Transverse colon (tissue), 4 donors: ENCODE measurements at regions not wholly inside any gene's neighbourhood (a gene's known extent, or its start where the extent isn't known, plus 50 kb on each side); places are given as distances from the start of the nearest gene placed in this dataset.

ENCODE experiments used
- DNase-seq: peaks from one replicate; pipeline ENCODE4 v3.0.0-alpha.2; 2019
- H3K27ac ChIP-seq, 4 donors: fragments of 200-600 bp; sonication (generic); 2 replicates each; pipeline ENCODE4 v1.5.1; 2016 to 2018; ENCODE audit warnings: inconsistent platforms in 4 of 4
- H3K27me3 ChIP-seq: fragments of 200-600 bp; sonication (generic); 2 replicates; pipeline ENCODE4 v1.5.1; 2017; ENCODE audit warnings: inconsistent platforms
- H3K36me3 ChIP-seq, 4 donors: fragments of 200-600 bp; sonication (generic); 2 replicates each; pipeline ENCODE4 v1.5.1; 2017 to 2019; ENCODE audit warnings: inconsistent platforms in 4 of 4
- H3K4me1 ChIP-seq, 4 donors: fragments of 200-600 bp; sonication (generic); 2 replicates each; pipeline ENCODE4 v1.5.1; 2017 to 2020; ENCODE audit warnings: inconsistent platforms in 4 of 4
- H3K4me3 ChIP-seq, 4 donors: fragments of 200-600 bp; sonication (generic); 1 replicate in 1 of 4; 2 replicates in 3 of 4; pipeline versions ENCODE4 v1.5.1 to v1.6.1; 2017 to 2019; ENCODE audit warnings: inconsistent platforms in 4 of 4
- H3K9me3 ChIP-seq, 2 donors: fragments of 200-600 bp; sonication (generic); 2 replicates each; pipeline ENCODE4 v1.5.1; 2017 to 2019; ENCODE audit warnings: inconsistent platforms in 2 of 2
- EP300 ChIP-seq: sonication (generic); formaldehyde crosslinking; IDR thresholded peaks from one replicate; pipeline ENCODE4 v1.6.1; 2017; ENCODE audit warnings: antibody characterized with exemption, low read depth
- POLR2A ChIP-seq: fragments of 450-650 bp; IDR thresholded peaks from one replicate; pipeline ENCODE4 v1.6.1; 2016; ENCODE audit warnings: antibody characterized with exemption, mild to moderate bottlenecking, moderate library complexity
- POLR2AphosphoS5 ChIP-seq, 3 donors: sonication (generic); formaldehyde crosslinking; IDR thresholded peaks; one replicate each; pipeline ENCODE4 v1.6.1; 2016; ENCODE audit warnings: antibody characterized with exemption in 3 of 3
- WGBS, 2 donors: methylation state at CpG; one replicate each; pipeline ENCODE4 v1.1.5; 2018; ENCODE audit warnings: low coverage in 1 of 2; 5-methylcytosine and 5-hydroxymethylcytosine counted together
- in situ Hi-C, 4 donors: fragments of 200-750 bp; cut with MboI; loops; one replicate each; pipeline versions ENCODE4 v1.15.0 to v1.15.1; 2017; ENCODE audit warnings: low sequenced_read_pairs in 3 of 4, low pct_ligation_motif_present in 1 of 4, low pct_unique_long_range_greater_than_20kb in 1 of 4
- intact Hi-C: fragments of 100-400 bp; cut with DNase I; formaldehyde crosslinking; loops from one replicate; pipeline ENCODE4 v1.15.1; 2023; ENCODE audit warnings: low total_unique reads
- TF ChIP-seq, protein P1 (sequence below), 5 experiments: fragments of 200-600 bp in 3 of 5; fragments of 450-650 bp in 2 of 5; sonication (generic) in 3 of 5; IDR thresholded peaks; 1 replicate in 2 of 5; 2 replicates in 3 of 5; pipeline ENCODE4 v1.5.1; 2016 to 2017; ENCODE audit warnings: antibody characterized with exemption in 5 of 5, inconsistent platforms in 3 of 5, mild to moderate bottlenecking in 2 of 5, moderate library complexity in 1 of 5

DNA sequence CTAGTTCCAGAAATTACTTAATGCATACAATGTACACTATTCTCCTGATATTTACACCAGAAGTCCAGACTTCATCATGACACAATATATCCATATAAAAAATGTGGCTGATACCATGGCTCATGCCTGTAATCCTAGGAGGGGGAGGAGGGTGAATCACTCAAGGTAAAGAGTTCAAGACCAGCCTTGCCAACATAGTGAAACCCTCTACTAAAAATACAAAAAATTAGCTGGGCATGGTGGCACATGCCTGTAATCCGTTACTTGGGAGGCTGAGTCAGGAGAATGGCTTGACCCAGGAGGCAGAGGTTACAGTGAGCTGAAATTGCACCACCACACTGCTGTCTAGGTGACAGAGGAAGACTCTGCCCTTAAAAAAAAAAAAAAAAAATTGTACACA is 192.5 kb upstream of the HSFY2 start:
- no peaks in the 10 kb centered on the region for H3K36me3 ChIP-seq
- no peaks in the 10 kb centered on the region for H3K4me1 ChIP-seq
- no peak overlapping the region for H3K27ac ChIP-seq
- in situ Hi-C loops: no loop called here
- no peak overlapping the region for H3K4me3 ChIP-seq
- H3K27me3 ChIP-seq: no peaks in the 10 kb centered on the region
- no peaks in the 10 kb centered on the region for H3K9me3 ChIP-seq
- WGBS, 2 donors: no CpG with 5 or more reads among the region's 1 CpG
- DNase-seq: no peak
- TF ChIP-seq, protein P1, sequence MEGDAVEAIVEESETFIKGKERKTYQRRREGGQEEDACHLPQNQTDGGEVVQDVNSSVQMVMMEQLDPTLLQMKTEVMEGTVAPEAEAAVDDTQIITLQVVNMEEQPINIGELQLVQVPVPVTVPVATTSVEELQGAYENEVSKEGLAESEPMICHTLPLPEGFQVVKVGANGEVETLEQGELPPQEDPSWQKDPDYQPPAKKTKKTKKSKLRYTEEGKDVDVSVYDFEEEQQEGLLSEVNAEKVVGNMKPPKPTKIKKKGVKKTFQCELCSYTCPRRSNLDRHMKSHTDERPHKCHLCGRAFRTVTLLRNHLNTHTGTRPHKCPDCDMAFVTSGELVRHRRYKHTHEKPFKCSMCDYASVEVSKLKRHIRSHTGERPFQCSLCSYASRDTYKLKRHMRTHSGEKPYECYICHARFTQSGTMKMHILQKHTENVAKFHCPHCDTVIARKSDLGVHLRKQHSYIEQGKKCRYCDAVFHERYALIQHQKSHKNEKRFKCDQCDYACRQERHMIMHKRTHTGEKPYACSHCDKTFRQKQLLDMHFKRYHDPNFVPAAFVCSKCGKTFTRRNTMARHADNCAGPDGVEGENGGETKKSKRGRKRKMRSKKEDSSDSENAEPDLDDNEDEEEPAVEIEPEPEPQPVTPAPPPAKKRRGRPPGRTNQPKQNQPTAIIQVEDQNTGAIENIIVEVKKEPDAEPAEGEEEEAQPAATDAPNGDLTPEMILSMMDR (IDR thresholded peaks at IDR 0.05): no peak
- TF ChIP-seq EP300 (no peak), POLR2AphosphoS5 (IDR thresholded peaks at IDR 0.05) (no peak), POLR2A (no peak)
- intact Hi-C loops: no loop called here

DNA sequence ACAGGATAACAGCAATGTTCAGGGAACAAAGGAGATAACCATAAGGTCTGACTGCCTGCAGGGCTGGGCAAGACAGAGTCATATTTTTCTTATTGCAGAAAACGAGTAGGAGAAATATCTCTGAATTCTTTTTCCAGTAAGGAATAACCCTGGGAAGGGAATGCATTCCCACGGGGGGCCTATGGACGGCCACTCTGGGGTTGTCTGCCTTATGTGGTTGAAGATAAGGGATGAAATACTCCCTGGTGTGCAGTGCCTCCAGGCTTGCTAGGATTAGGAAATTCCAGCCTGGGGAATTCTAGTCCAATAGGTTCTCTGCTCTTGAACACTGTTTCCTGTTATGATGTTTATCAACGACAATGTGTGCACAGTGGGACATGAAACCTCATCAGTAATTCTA is 185.3 kb upstream of the HSFY2 start:
- intact Hi-C loops (no loop called here), in situ Hi-C loops (no loop called here)
- Histone ChIP-seq H3K4me3 (no peak overlapping the region), H3K9me3 (no peaks in the 10 kb centered on the region), H3K27ac (no peak overlapping the region), H3K4me1 (no peaks in the 10 kb centered on the region), H3K27me3 (no peaks in the 10 kb centered on the region), H3K36me3 (no peaks in the 10 kb centered on the region)
- no peak for DNase-seq
- TF ChIP-seq EP300 (no peak), POLR2AphosphoS5 (IDR thresholded peaks at IDR 0.05) (no peak), POLR2A (no peak)
- TF ChIP-seq, protein P1 (IDR thresholded peaks at IDR 0.05): no peak
- WGBS, 2 donors: 92% methylated on average over 4 of the region's 4 CpGs; no CpG with 5 or more reads in 1 of the 2 donors

DNA sequence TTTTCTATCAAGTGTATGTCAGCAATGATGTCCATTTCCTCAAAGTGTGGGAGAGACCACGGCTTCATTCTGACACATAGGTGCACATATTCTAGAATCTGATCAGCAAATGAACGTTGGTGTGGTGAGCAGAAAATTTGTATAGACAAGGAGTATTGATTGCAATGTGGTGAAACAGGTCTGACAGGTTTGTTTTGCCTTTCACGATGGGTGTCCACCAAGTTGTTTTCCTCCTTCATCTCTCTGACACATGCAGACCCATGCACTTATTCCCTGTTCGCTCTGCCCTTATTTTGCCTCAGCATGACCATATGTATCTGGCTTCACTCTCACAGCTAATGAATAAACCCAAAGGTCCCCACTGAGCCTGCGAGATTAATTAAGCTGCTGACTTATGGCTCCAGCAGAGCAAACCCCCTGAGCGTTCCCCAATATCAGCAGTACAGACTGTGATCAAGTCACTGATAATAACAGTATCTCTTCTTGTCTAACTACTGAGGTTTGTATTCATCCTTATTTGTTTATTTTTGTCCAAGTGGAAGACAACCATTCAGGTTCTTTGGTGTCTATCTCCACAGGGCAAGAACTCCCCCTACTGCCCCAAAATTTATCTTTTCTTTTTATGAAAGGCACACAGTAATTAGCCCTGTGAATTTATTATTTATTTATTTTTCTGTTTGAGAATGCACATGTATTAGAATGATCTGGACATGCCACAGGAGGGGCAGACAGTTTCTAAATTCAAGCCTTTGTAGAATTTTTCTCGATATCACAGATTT is 178.3 kb upstream of the HSFY2 start:
- Histone ChIP-seq H3K36me3 (no peaks in the 10 kb centered on the region), H3K9me3 (no peaks in the 10 kb centered on the region), H3K27ac (no peak overlapping the region), H3K27me3 (no peaks in the 10 kb centered on the region), H3K4me1 (no peaks in the 10 kb centered on the region), H3K4me3 (no peak overlapping the region)
- no CpG with 5 or more reads among the region's 7 CpGs for WGBS, 2 donors
- TF ChIP-seq EP300: no peak
- TF ChIP-seq POLR2AphosphoS5 (IDR thresholded peaks at IDR 0.05): no peak
- no peak for TF ChIP-seq POLR2A
- TF ChIP-seq, protein P1 (IDR thresholded peaks at IDR 0.05): no peak
- in situ Hi-C loops (no loop called here), intact Hi-C loops (no loop called here)
- no peak for DNase-seq

DNA sequence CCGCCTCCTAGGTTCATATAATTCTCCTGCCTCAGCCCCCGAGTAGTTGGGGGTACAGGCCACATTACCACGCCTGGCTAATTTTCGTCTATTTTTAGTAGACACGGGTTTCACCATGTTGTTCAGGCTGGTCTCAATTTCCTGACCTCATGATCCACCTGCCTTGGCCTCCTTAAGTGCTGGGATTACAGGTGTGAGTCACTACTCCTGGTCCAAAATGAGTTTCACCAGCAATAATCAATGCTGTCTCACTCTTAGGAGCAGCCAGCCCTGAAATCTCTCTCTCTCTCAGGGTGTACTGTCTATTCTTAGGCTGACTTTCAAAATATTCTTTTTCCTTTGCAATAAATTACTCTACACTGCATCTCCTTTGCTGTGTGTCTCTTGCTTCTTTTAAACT is 177.5 kb upstream of the HSFY2 start:
- Histone ChIP-seq H3K27ac (no peak overlapping the region), H3K9me3 (no peaks in the 10 kb centered on the region), H3K4me1 (no peaks in the 10 kb centered on the region), H3K4me3 (no peak overlapping the region), H3K27me3 (no peaks in the 10 kb centered on the region), H3K36me3 (no peaks in the 10 kb centered on the region)
- DNase-seq: no peak
- WGBS, 2 donors: 90% methylated on average over 2 of the region's 5 CpGs; no CpG with 5 or more reads in 1 of the 2 donors
- no peak for TF ChIP-seq POLR2AphosphoS5 (IDR thresholded peaks at IDR 0.05)
- TF ChIP-seq EP300: no peak
- no peak for TF ChIP-seq POLR2A
- TF ChIP-seq, protein P1 (IDR thresholded peaks at IDR 0.05): no peak
- in situ Hi-C loops (no loop called here), intact Hi-C loops (no loop called here)
